HEK293T (cell line): ENCODE measurements at regions not wholly inside any gene's neighbourhood (a gene's known extent, or its start where the extent isn't known, plus 50 kb on each side); places are given as distances from the start of the nearest gene placed in this dataset.

Experiments used
- ARNT ChIP-seq: fragments of 450-650 bp; IDR thresholded peaks from 2 replicates; pipeline ENCODE4 v1.6.1; 2017; ENCODE audit warnings: mild to moderate bottlenecking
- BHLHE40 ChIP-seq: fragments of 450-650 bp; IDR thresholded peaks from 2 replicates; pipeline ENCODE4 v1.6.1; 2016; ENCODE audit warnings: mild to moderate bottlenecking, moderate library complexity, borderline replicate concordance
- CTBP1 ChIP-seq: fragments of 450-650 bp; IDR thresholded peaks from 2 replicates; pipeline ENCODE4 v1.6.1; 2016; ENCODE audit warnings: borderline replicate concordance
- ELF4 ChIP-seq: fragments of 450-650 bp; IDR thresholded peaks from 2 replicates; pipeline ENCODE4 v1.6.1; 2017; ENCODE audit warnings: antibody characterized with exemption
- FOXA1 ChIP-seq: fragments of 450-650 bp; IDR thresholded peaks from 2 replicates; pipeline ENCODE4 v1.6.1; 2016; ENCODE audit warnings: mild to moderate bottlenecking
- FOXK2 ChIP-seq: fragments of 450-650 bp; IDR thresholded peaks from 2 replicates; pipeline ENCODE4 v1.6.1; 2016; ENCODE audit warnings: mild to moderate bottlenecking
- FOXM1 ChIP-seq: fragments of 450-650 bp; IDR thresholded peaks from 2 replicates; pipeline ENCODE4 v1.6.1; 2017; ENCODE audit warnings: mild to moderate bottlenecking, borderline replicate concordance
- L3MBTL2 ChIP-seq: fragments of 450-650 bp; conservative IDR thresholded peaks from 2 replicates; pipeline ENCODE4 v1.6.1; 2016; ENCODE audit warnings: mild to moderate bottlenecking
- LEF1 ChIP-seq: fragments of 450-650 bp; IDR thresholded peaks from 2 replicates; pipeline ENCODE4 v1.6.1; 2017; ENCODE audit warnings: mild to moderate bottlenecking, borderline replicate concordance
- PKNOX1 ChIP-seq: fragments of 450-650 bp; IDR thresholded peaks from 2 replicates; pipeline ENCODE4 v1.6.1; 2016
- SP1 ChIP-seq: fragments of 450-650 bp; IDR thresholded peaks from 2 replicates; pipeline ENCODE4 v1.6.1; 2017
- SUZ12 ChIP-seq: fragments of 450-650 bp; IDR thresholded peaks from 2 replicates; pipeline ENCODE4 v1.6.1; 2016; ENCODE audit warnings: mild to moderate bottlenecking
- TARDBP ChIP-seq: fragments of 450-650 bp; IDR thresholded peaks from 2 replicates; pipeline ENCODE4 v1.6.1; 2016

DNA sequence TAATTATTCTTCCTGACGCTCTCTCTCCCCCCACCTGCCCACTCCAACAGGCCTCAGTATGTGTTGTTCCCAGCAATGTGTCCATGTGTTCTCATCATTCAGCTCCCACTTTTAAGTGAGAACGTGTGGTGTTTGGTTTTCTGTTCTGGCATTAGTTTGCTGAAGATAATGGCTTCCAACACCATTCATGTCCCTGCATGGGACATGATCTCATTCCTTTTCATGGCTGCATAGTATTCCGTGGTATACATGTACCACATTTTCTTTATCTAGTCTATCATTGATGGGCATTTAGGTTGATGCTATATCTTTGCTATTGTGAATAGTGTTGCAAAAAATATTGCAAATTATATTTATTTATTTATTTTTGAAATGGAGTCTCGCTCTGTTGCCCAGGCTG is 258.0 kb downstream of the TFAP2A start:
- TF ChIP-seq SP1 (no peak), SUZ12 (no peak), FOXA1 (no peak), ELF4 (no peak), PKNOX1 (no peak), FOXK2 (no peak), FOXM1 (no peak), ARNT (no peak), BHLHE40 (no peak), TARDBP (no peak), LEF1 (no peak), L3MBTL2 (no peak), CTBP1 (no peak)
